GM21737 (cell line): ENCODE measurements at regions not wholly inside any gene's neighbourhood (a gene's known extent, or its start where the extent isn't known, plus 50 kb on each side); places are given as distances from the start of the nearest gene placed in this dataset.
"Not testable (repeated sequence)": the region's sequence is repeated elsewhere in the genome, so short reads cannot be mapped to it uniquely, and the experiment has no call there.

Source experiments
- ATAC-seq: cut with Tn5 transposase; IDR thresholded peaks from one replicate; pipeline ENCODE4 v1.9.1; 2021; ENCODE audit warnings: mild to moderate bottlenecking, moderate library complexity; ENCODE audit not compliant: unreplicated experiment

DNA sequence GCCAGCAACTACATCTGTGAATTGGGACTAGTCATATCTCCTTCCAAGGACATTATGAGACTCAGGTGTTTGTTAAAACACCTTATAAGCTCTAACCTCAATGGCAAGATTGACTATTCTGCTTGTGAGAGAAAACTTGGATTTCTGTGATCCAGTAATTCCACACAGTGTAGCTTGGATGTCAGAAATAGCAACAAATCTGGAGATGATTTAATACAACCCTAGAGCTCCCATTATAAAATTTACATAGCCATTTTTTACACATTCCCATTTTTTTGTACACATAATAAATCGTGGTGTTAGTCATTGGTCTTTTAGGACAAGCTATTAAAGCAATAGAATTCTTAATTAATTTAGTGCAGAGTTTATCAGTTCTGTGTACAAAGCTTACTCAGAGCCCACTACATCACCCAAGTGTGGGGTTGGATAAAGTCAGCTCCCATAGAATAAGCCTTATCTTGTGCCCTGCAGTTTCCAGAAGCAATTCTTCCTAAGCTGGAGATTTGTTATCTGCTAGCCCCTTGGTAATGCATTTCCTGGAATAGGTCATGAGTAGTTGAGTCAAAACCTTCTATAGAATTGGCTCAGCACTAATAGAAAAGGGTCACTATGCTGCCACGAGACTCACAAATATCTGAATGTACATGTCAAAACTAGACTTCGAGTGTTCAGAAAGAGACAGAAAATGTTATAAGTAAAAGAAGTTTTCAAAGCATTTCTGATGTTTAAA is 434.0 kb upstream of the RUNX1 start:
- no peak for ATAC-seq

GRCh38 chr21:35482096-35482495 is 433.0 kb upstream of the RUNX1 start:
- no peak for ATAC-seq

- ATAC-seq = no peak
Observed at GRCh38 chr21:35481005-35481404, 431.9 kb upstream of the RUNX1 start.

- ATAC-seq = no peak
Observed at GRCh38 chr21:35479529-35479928, 430.4 kb upstream of the RUNX1 start.

DNA sequence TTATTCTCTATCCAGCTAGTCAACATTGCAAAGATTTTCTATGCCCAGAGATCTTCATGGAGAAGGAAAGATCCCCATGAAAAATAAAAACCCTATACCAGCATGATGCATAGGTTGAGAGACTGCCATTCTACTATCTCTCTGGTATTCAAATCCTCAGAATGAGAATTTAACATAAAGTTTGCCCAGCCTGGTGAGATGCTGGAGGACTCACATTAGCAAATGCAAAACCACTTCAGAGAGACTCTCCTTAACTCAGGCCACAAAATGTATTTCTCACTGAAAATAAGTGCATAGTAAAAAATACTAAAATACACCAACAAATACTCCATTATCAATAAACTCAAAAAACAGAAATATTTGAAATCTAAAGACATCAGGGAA is 430.0 kb upstream of the RUNX1 start:
- no peak for ATAC-seq

GRCh38 chr21:35478161-35479064 is 429.3 kb upstream of the RUNX1 start:
- no peak for ATAC-seq

DNA sequence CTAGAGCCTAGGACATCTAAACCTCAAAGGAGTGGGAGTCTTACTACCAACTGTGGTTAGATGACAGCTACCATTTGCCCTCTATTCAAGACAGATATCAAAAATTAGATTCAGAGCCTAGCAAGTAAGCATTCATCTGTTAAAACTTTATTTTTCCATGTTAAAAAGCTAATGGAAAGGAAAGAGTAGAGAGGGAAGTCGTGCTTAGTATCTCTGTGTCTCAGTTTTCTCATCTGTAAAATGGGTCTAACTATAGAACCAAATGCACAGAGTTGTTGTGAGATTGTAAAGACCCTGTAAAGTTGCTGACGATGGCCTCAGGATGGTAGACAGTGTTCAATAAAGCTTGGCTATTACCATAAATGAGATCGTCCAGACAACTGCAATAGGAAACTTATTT is 428.5 kb upstream of the RUNX1 start:
- no peak for ATAC-seq

GRCh38 chr21:35476621-35477395 is 427.7 kb upstream of the RUNX1 start:
- ATAC-seq = no peak

DNA sequence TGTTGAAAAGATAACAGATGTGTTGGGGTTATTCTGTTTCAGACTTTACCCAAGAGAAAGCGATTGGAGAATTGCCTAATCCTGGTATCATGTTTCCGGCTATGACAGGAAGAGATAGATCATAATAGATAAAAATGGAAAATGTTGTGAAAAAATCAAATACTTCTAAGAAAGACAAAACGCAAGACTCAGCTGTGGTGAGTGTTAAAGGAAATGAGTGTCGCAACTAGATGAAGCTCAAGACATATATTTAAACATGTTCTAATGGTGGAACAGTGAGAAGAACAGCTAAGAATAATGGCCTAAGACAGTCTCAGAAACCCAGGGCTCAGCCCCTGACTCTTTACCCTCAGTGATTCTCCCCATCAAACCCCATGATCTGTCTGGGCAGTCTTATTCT is 426.7 kb upstream of the RUNX1 start:
- ATAC-seq = no peak

DNA sequence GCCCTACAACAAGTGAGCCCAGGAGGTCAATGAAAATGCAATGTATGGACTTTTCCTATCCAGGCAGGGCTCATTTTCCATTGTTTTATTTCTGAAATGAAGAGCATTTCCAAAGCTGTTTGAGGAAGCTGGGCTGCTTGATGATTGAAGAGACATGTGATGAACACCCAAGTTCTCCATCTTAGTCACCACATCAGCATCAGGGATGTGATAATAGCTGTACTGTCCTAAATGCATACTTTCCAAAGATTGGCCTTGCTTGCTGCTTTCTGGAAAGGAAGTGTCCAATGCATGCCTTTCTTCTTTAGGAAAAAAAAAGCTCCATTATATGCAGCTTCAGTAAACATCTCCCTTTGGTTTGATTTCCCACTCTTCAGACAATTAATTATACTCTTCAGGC is 425.9 kb upstream of the RUNX1 start:
- no peak for ATAC-seq

GRCh38 chr21:35473496-35473895 is 424.4 kb upstream of the RUNX1 start:
- no peak for ATAC-seq

GRCh38 chr21:35470522-35470921 is 421.4 kb upstream of the RUNX1 start:
- ATAC-seq = no peak

GRCh38 chr21:35469498-35469897 is 420.4 kb upstream of the RUNX1 start:
- ATAC-seq = no peak

GRCh38 chr21:35468991-35469390 is 419.9 kb upstream of the RUNX1 start:
- no peak for ATAC-seq

GRCh38 chr21:35467566-35467965 is 418.5 kb upstream of the RUNX1 start:
- no peak for ATAC-seq

- not testable (repeated sequence) for ATAC-seq
Observed at GRCh38 chr21:35466681-35467080, 417.6 kb upstream of the RUNX1 start.

- ATAC-seq = no peak
Observed at GRCh38 chr21:35465741-35466140, 416.6 kb upstream of the RUNX1 start.

DNA sequence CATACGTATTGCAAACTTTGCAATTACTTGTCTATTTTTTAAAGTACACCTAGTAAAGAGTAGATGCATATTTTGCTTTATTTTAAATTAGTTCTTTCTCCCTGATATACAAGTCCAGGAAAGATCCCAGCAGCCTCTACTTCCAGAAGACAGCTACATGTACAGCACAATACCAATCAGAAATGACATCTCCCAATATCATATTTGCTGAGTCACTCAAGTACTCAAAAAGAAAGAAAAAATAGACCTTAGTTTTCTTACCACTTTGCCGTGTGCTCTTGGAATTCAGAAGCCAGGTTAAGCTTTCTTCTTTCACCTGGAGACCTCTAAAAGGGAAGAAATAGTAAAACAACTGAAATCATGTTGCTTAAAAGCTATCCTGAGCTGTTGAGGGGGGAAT is 412.6 kb upstream of the RUNX1 start:
- no peak for ATAC-seq

DNA sequence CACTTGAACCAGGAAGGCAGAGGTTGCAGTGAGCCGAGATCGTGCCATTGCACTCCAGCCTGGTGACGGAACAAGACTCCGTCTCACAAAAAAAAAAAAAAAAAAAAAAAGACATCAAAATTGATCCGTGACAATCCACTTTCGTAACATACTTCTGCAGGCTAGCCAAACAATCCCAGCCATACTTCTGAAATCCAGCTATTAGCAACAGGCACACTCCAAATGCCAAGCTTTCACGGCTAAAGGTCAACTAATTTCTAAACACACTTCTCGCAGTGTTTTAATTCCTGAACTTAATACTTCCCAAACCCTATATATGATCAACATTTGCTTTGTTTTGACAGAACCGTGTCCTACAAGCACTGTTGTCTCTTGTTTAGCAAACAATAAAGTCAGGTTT is 411.3 kb upstream of the RUNX1 start:
- ATAC-seq = no peak

DNA sequence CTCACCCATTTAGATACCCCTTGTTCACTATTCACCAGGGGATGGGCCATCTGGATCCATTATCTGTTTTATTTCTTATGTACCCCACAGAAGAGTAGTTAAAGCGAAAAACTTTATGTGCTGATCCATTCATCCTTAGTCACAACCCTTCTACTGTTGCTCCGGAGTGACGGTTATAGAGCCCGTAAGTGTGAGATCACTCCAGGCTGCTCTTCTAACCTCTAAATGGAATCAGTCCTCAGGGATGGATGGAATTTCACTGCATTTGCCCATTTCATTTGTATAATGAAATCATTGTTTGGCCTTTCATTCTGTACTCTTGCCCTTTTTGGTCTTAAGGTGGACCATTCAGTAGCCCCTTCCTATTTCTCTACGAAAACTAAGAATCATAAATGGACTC is 409.3 kb upstream of the RUNX1 start:
- ATAC-seq = no peak

- no peak for ATAC-seq
Observed at GRCh38 chr21:35457097-35457804, 408.1 kb upstream of the RUNX1 start.
